ENCODE measurements at regions not wholly inside any gene's neighbourhood (a gene's known extent, or its start where the extent isn't known, plus 50 kb on each side); places are given as distances from the start of the nearest gene placed in this dataset.

- DNase-seq (ENCODE audit: low spot score) = no peak
Observed at GRCh38 chr1:84759756-84760155, 69.5 kb upstream of the SSX2IP start.

- DNase-seq (ENCODE audit: low spot score) = peak; percentile 38
Observed at GRCh38 chr1:84758968-84759491, 68.8 kb upstream of the SSX2IP start.

- DNase-seq (ENCODE audit: low spot score) = no peak
Observed at GRCh38 chr1:84758476-84758875, 68.2 kb upstream of the SSX2IP start.

- no peak for DNase-seq (ENCODE audit: low spot score)
Observed at GRCh38 chr1:84757301-84757700, 67.0 kb upstream of the SSX2IP start.

- no peak for DNase-seq (ENCODE audit: low spot score)
Observed at GRCh38 chr1:84756455-84757082, 66.3 kb upstream of the SSX2IP start.

GRCh38 chr1:84756001-84756400, 65.7 kb upstream of the SSX2IP start:
- DNase-seq (ENCODE audit: low spot score) = no peak

- no peak for DNase-seq (ENCODE audit: low spot score)
Observed at GRCh38 chr1:84755216-84755615, 65.0 kb upstream of the SSX2IP start.

GRCh38 chr1:84754386-84754703, 64.1 kb upstream of the SSX2IP start:
- no peak for DNase-seq (ENCODE audit: low spot score)

GRCh38 chr1:84753516-84754385, 63.5 kb upstream of the SSX2IP start:
- peak; percentile 83 for DNase-seq (ENCODE audit: low spot score)

- DNase-seq (ENCODE audit: low spot score) = no peak
Observed at GRCh38 chr1:84750110-84750730, 60.0 kb upstream of the SSX2IP start.

- DNase-seq (ENCODE audit: low spot score) = no peak
Observed at GRCh38 chr1:84749427-84749826, 59.2 kb upstream of the SSX2IP start.

- no peak for DNase-seq (ENCODE audit: low spot score)
Observed at GRCh38 chr1:84748364-84748763, 58.1 kb upstream of the SSX2IP start.

GRCh38 chr1:84745857-84746256, 55.6 kb upstream of the SSX2IP start:
- DNase-seq (ENCODE audit: low spot score) = no peak

GRCh38 chr1:84743896-84744295, 53.6 kb upstream of the SSX2IP start:
- no peak for DNase-seq (ENCODE audit: low spot score)

- DNase-seq (ENCODE audit: low spot score) = no peak
Observed at GRCh38 chr1:84742653-84743052, 52.4 kb upstream of the SSX2IP start.

- DNase-seq (ENCODE audit: low spot score) = no peak
Observed at GRCh38 chr1:84740050-84740714, 49.9 kb upstream of the SSX2IP start.

Data from AG20443 (cell line).